ENCODE measurements at regions not wholly inside any gene's neighbourhood (a gene's known extent, or its start where the extent isn't known, plus 50 kb on each side); places are given as distances from the start of the nearest gene placed in this dataset.
A peak's percentile ranks its signal among the peaks of the same experiment; 100 is the strongest.

DNA sequence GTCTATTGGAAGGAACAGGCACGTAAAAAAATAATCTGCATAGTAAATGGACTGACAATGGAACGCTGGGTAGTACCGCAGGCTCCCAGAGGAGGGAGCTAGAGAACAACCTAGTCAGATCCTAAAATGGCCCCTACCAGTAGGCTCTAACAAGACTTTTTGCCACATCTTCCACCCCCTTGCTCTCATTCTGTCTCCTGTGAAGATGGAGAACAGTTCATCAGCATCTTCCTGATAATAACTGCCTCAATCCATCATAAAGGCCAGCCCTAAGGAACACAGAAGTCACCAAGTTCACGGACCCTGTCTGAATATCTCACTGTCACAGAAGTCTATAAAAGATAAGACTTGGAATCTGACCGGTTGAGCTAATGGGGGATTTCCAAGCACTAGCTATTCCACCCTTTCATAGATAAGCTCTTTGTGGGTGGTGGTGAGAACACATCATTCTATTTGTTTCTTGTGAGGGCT, 133.4 kb downstream of the SLC1A3 start:
- Histone ChIP-seq H3K4me3 (no peak overlapping the region), H3K9me3 (replicated peaks in 1 of 3) (no peaks in the 10 kb centered on the region), H3K27ac (no peak overlapping the region), H3K27me3 (no peaks in the 10 kb centered on the region), H3K36me3 (replicated peaks in 1 of 2) (no peaks in the 10 kb centered on the region), H3K4me1 (replicated peaks in 1 of 2) (peaks cover 8 to 12% of the 10 kb centered on the region in 2 donors)
- peak; percentile 61 to 91 (median 73) for DNase-seq
- TF ChIP-seq, protein P1, sequence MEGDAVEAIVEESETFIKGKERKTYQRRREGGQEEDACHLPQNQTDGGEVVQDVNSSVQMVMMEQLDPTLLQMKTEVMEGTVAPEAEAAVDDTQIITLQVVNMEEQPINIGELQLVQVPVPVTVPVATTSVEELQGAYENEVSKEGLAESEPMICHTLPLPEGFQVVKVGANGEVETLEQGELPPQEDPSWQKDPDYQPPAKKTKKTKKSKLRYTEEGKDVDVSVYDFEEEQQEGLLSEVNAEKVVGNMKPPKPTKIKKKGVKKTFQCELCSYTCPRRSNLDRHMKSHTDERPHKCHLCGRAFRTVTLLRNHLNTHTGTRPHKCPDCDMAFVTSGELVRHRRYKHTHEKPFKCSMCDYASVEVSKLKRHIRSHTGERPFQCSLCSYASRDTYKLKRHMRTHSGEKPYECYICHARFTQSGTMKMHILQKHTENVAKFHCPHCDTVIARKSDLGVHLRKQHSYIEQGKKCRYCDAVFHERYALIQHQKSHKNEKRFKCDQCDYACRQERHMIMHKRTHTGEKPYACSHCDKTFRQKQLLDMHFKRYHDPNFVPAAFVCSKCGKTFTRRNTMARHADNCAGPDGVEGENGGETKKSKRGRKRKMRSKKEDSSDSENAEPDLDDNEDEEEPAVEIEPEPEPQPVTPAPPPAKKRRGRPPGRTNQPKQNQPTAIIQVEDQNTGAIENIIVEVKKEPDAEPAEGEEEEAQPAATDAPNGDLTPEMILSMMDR (IDR thresholded peaks at IDR 0.05): peak; percentile 64 to 84 (median 80)
- no peak for TF ChIP-seq POLR2A (IDR thresholded peaks at IDR 0.05)
- intact Hi-C loops (cut with DNase I): loop anchor here (5.0 to 10.0 kb wide), 4 partner anchors 128 to 273 kb away; partner anchors contain the start of gene NIPBL (in 2 of the 2)
- 13 to 25% (median 17%) methylated on average over 5 of the region's 5 CpGs for WGBS, 4 donors

DNA sequence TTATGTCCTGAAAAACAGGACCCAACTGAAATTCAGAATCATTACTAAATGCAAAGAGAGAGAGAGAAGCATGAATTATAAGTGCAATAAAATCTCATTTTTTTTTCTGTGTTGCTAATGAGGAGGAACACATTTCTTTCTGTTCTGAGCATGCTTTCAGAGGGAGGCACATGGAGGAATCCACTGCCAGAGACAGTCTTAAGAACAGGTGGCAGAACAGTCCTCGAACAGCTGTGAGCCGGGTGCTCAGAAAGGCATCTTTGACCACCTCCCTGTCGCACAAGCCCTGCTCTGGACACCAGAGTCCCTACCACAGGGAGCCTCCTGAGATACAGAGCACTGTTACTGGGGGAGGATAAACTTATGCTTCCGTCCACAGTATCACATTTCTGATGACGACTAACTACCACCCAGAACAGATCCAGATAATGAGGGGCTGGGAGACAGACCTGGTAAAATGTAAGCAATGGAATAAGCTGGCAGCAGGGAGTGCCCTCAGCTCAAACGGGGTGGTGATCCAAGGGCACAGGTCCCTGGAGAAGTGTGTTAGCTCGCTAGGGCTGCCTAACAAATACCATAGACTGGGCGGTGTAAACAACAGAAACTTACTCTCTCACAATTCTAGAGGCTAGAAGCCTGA, 134.0 kb downstream of the SLC1A3 start:
- Histone ChIP-seq H3K27ac (no peak overlapping the region), H3K9me3 (replicated peaks in 1 of 3) (no peaks in the 10 kb centered on the region), H3K4me3 (no peak overlapping the region), H3K36me3 (replicated peaks in 1 of 2) (no peaks in the 10 kb centered on the region), H3K27me3 (no peaks in the 10 kb centered on the region), H3K4me1 (replicated peaks in 1 of 2) (peaks cover 8 to 17% of the 10 kb centered on the region in 2 donors)
- TF ChIP-seq, protein P1 (IDR thresholded peaks at IDR 0.05): no peak
- no peak for TF ChIP-seq POLR2A (IDR thresholded peaks at IDR 0.05)
- intact Hi-C loops (cut with DNase I): loop anchor here (5.0 to 10.0 kb wide), 3 partner anchors 134 to 272 kb away; partner anchors contain the start of gene NIPBL (in 2 of the 2)
- WGBS, 4 donors: 64 to 82% (median 70%) methylated on average over 8 of the region's 8 CpGs
- DNase-seq: no peak

DNA sequence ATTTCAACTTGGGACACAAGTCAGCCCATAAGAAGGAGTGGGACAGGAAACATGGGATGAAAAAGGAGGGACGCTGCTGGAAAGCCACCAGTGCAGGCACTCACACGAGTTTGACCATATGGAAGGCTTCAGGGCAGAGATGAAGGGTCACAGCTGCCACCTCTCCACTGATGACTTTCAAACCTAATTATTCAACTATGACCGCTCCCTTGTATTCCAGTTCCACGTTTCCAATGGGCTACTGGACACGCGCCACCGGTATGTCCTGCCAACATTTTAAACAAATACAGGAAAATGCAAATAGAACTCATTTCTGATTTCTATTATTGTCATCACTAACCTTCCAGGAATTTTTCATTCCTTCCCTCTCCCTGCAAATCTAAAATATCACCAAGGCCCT, 134.7 kb downstream of the SLC1A3 start:
- H3K4me1 ChIP-seq (replicated peaks in 1 of 2): peaks cover 8 to 17% of the 10 kb centered on the region in 2 donors
- TF ChIP-seq, protein P1 (IDR thresholded peaks at IDR 0.05): no peak
- TF ChIP-seq POLR2A (IDR thresholded peaks at IDR 0.05): no peak
- 69 to 80% (median 76%) methylated on average over 7 of the region's 7 CpGs for WGBS, 4 donors
- no peak overlapping the region for H3K4me3 ChIP-seq
- no peaks in the 10 kb centered on the region for H3K9me3 ChIP-seq (replicated peaks in 1 of 3)
- H3K27ac ChIP-seq: no peak overlapping the region
- DNase-seq: peak in 1 of 7 donors; percentile 22
- H3K27me3 ChIP-seq: no peaks in the 10 kb centered on the region
- no peaks in the 10 kb centered on the region for H3K36me3 ChIP-seq (replicated peaks in 1 of 2)
- intact Hi-C loops (cut with DNase I): loop anchor here (5.0 to 10.0 kb wide), 3 partner anchors 134 to 271 kb away; partner anchors contain the start of gene NIPBL (in 2 of the 2)

DNA sequence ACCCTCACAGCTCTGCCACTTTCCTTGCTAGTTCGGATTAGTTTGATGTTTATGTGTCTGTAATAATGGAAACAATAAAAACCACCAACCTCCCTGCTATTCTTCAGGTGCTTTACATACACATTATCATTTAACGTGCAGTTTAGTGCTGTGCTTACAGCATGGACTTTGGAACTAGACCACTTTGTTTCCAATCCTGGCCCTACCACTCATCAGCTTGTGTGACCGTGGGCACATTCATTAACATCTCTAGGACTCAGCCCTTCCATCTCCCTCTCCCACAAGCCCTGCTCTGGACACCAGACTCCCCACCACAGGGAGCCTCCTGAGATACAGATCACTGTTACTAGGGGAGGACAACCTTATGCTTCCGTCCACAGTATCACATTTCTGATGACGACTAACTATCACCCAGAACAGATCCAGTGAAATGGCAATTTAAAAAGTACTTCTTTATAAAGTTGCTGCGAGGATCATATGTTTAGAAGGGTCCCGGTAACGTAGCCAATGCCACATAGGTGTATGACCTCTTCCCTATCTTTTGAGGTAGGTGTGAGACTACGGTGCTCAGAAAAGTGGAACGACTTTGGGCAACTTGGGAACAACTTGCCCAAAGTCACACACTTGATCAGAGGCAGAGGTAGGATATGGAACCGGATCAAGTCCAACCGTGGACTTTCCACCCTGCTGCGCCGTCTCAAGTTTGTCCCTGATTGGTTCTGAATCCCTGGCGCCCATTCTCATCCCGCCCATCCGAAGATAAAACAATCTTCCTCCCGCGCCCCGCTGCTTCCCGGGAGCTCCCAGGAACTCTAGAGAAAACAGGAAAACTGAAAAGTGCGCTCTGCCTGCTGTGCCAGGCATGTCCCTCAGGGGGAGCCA, 132.4 kb upstream of the NIPBL start:
- peaks cover 8 to 17% of the 10 kb centered on the region in 2 donors for H3K4me1 ChIP-seq (replicated peaks in 1 of 2)
- DNase-seq: peak; percentile 61 to 76 (median 67)
- intact Hi-C loops (cut with DNase I): loop anchor here (5.0 to 10.0 kb wide), 3 partner anchors 131 to 268 kb away; partner anchors contain the start of gene NIPBL (in 2 of the 2)
- no peaks in the 10 kb centered on the region for H3K27me3 ChIP-seq
- no peak overlapping the region for H3K27ac ChIP-seq
- 14 to 27% (median 15%) methylated on average over 9 to 22 of the region's 22 CpGs for WGBS, 4 donors
- peak overlapping the region in 2 of 4 donors; percentile 43 to 63 for H3K4me3 ChIP-seq
- TF ChIP-seq POLR2A (IDR thresholded peaks at IDR 0.05): no peak
- TF ChIP-seq, protein P1 (IDR thresholded peaks at IDR 0.05): peak in 3 of 6 experiments; percentile 29 to 67 (median 41)
- no peaks in the 10 kb centered on the region for H3K9me3 ChIP-seq (replicated peaks in 1 of 3)
- H3K36me3 ChIP-seq (replicated peaks in 1 of 2): no peaks in the 10 kb centered on the region

All from adrenal gland (tissue), 9 donors.